ENCODE measurements at regions not wholly inside any gene's neighbourhood (a gene's known extent, or its start where the extent isn't known, plus 50 kb on each side); places are given as distances from the start of the nearest gene placed in this dataset.

- TF ChIP-seq, protein P1, sequence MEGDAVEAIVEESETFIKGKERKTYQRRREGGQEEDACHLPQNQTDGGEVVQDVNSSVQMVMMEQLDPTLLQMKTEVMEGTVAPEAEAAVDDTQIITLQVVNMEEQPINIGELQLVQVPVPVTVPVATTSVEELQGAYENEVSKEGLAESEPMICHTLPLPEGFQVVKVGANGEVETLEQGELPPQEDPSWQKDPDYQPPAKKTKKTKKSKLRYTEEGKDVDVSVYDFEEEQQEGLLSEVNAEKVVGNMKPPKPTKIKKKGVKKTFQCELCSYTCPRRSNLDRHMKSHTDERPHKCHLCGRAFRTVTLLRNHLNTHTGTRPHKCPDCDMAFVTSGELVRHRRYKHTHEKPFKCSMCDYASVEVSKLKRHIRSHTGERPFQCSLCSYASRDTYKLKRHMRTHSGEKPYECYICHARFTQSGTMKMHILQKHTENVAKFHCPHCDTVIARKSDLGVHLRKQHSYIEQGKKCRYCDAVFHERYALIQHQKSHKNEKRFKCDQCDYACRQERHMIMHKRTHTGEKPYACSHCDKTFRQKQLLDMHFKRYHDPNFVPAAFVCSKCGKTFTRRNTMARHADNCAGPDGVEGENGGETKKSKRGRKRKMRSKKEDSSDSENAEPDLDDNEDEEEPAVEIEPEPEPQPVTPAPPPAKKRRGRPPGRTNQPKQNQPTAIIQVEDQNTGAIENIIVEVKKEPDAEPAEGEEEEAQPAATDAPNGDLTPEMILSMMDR (IDR thresholded peaks at IDR 0.05), result no peak
- TF ChIP-seq POLR2A (IDR thresholded peaks at IDR 0.05), result no peak
- no peak for TF ChIP-seq EP300 (IDR thresholded peaks at IDR 0.05)
- TF ChIP-seq POLR2AphosphoS5 (IDR thresholded peaks at IDR 0.05), result no peak
Measured at GRCh38 chr1:98027103-98027705, 106.4 kb upstream of the DPYD start.
